K562 (cell line): ENCODE measurements at regions not wholly inside any gene's neighbourhood (a gene's known extent, or its start where the extent isn't known, plus 50 kb on each side); places are given as distances from the start of the nearest gene placed in this dataset.

Experiments used
- ELF4 ChIP-seq: fragments of 450-650 bp; formaldehyde crosslinking; IDR thresholded peaks from 2 replicates; pipeline ENCODE4 v1.4.0; 2022; ENCODE audit warnings: missing genetic modification characterization
- ESRRA ChIP-seq: fragments of 450-650 bp; IDR thresholded peaks from 2 replicates; pipeline ENCODE4 v1.6.1; 2014; ENCODE audit warnings: low read depth, mild to moderate bottlenecking, moderate library complexity, borderline replicate concordance
- FOXJ2 ChIP-seq: fragments of 200-800 bp; sonication (Bioruptor generic); IDR thresholded peaks from 2 replicates; pipeline ENCODE4 v1.6.1; 2016; ENCODE audit warnings: missing genetic modification characterization, missing compliant biosample characterization
- TF ChIP-seq, protein P1 (sequence below): IDR thresholded peaks from 3 replicates; pipeline ENCODE4 v1.6.1; 2011; ENCODE audit warnings: borderline replicate concordance, mild to moderate bottlenecking, moderate library complexity; ENCODE audit not compliant: insufficient read length; ENCODE audit errors: extremely low read depth
- TF ChIP-seq, protein P2 (sequence below): fragments of 250-450 bp; sonication (Bioruptor Pico); IDR thresholded peaks from 2 replicates; pipeline ENCODE4 v1.4.0; 2020

DNA sequence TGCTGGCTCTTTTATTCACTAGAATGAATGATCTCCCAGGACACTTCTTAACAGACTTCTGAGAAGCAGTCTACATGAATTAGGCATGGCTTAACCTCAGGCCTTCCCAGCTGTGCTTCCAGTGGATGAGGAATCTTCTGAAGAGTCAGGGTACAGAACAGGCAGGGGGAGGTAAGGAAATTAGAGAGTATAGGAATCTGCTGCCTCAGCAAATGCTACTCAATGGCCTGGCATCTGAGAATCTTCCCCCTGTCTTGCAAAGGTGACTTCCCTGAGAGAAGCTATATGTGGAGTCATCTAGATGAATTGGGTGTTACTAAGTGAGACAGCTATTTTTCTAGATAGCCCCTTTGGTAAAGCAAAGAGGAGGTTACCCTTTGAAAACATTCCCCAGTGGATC, 496.2 kb upstream of the CCDC196 start:
- TF ChIP-seq, protein P1, sequence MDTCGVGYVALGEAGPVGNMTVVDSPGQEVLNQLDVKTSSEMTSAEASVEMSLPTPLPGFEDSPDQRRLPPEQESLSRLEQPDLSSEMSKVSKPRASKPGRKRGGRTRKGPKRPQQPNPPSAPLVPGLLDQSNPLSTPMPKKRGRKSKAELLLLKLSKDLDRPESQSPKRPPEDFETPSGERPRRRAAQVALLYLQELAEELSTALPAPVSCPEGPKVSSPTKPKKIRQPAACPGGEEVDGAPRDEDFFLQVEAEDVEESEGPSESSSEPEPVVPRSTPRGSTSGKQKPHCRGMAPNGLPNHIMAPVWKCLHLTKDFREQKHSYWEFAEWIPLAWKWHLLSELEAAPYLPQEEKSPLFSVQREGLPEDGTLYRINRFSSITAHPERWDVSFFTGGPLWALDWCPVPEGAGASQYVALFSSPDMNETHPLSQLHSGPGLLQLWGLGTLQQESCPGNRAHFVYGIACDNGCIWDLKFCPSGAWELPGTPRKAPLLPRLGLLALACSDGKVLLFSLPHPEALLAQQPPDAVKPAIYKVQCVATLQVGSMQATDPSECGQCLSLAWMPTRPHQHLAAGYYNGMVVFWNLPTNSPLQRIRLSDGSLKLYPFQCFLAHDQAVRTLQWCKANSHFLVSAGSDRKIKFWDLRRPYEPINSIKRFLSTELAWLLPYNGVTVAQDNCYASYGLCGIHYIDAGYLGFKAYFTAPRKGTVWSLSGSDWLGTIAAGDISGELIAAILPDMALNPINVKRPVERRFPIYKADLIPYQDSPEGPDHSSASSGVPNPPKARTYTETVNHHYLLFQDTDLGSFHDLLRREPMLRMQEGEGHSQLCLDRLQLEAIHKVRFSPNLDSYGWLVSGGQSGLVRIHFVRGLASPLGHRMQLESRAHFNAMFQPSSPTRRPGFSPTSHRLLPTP: no peak
- TF ChIP-seq ELF4 (CRISPR knock-in tag): no peak
- TF ChIP-seq ESRRA: no peak
- TF ChIP-seq FOXJ2 (tag): no peak
- TF ChIP-seq, protein P2, sequence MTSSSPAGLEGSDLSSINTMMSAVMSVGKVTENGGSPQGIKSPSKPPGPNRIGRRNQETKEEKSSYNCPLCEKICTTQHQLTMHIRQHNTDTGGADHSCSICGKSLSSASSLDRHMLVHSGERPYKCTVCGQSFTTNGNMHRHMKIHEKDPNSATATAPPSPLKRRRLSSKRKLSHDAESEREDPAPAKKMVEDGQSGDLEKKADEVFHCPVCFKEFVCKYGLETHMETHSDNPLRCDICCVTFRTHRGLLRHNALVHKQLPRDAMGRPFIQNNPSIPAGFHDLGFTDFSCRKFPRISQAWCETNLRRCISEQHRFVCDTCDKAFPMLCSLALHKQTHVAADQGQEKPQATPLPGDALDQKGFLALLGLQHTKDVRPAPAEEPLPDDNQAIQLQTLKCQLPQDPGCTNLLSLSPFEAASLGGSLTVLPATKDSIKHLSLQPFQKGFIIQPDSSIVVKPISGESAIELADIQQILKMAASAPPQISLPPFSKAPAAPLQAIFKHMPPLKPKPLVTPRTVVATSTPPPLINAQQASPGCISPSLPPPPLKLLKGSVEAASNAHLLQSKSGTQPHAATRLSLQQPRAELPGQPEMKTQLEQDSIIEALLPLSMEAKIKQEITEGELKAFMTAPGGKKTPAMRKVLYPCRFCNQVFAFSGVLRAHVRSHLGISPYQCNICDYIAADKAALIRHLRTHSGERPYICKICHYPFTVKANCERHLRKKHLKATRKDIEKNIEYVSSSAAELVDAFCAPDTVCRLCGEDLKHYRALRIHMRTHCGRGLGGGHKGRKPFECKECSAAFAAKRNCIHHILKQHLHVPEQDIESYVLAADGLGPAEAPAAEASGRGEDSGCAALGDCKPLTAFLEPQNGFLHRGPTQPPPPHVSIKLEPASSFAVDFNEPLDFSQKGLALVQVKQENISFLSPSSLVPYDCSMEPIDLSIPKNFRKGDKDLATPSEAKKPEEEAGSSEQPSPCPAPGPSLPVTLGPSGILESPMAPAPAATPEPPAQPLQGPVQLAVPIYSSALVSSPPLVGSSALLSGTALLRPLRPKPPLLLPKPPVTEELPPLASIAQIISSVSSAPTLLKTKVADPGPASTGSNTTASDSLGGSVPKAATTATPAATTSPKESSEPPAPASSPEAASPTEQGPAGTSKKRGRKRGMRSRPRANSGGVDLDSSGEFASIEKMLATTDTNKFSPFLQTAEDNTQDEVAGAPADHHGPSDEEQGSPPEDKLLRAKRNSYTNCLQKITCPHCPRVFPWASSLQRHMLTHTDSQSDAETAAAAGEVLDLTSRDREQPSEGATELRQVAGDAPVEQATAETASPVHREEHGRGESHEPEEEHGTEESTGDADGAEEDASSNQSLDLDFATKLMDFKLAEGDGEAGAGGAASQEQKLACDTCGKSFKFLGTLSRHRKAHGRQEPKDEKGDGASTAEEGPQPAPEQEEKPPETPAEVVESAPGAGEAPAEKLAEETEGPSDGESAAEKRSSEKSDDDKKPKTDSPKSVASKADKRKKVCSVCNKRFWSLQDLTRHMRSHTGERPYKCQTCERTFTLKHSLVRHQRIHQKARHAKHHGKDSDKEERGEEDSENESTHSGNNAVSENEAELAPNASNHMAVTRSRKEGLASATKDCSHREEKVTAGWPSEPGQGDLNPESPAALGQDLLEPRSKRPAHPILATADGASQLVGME (CRISPR knock-in tag): no peak
